ENCODE measurements at regions not wholly inside any gene's neighbourhood (a gene's known extent, or its start where the extent isn't known, plus 50 kb on each side); places are given as distances from the start of the nearest gene placed in this dataset.

DNA sequence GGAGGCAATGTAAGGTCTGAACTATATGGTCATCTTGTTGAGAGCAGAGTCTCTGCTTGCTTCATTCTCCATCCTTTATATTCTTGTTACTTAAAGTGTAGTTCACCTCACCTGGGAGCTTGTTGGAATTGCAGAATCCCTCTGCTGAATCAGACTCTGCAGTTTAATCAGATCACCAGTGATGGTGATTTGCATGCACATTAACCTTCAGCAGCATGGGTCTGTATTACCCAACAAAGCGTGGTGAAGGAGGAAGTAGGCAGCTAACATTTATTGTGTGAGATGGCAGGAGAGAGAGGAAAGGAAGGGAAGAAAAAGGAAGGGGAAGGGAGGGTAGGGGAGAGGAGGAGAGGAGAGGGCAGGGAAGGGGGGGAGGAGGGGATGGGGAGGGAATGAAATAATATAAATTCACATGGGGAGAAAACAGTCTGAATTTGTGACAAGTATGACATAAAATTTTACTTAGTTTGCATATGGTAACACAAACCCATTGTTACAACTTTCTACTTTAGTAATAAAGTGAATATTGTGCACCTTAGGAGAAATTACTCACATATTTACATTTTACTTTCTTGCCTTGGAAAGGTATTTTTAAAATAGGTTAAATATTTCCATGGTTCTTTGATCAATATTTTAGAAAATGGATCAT lies 740.7 kb downstream of the DHX35 start:
- H3K4me3 ChIP-seq (ENCODE audit: low read length): no peak overlapping the region
- BruUV-seq (replicated peaks): no TSS peak
- no peak overlapping the region for H3K27ac ChIP-seq (ENCODE audit: low read length)
- POLR2A ChIA-PET (ENCODE audit: unreplicated experiment): no interaction called here
- H3F3A ChIP-seq (ENCODE audit: low read length, unreplicated experiment): no peaks in the 10 kb centered on the region
- no peak for ATAC-seq
- no peaks in the 10 kb centered on the region for H3K79me2 ChIP-seq (ENCODE audit: low read length)
- no peak overlapping the region for H3K9ac ChIP-seq (ENCODE audit: low read length)
- intact Hi-C loops (cut with micrococcal nuclease): no loop called here
- no peak for DNase-seq
- CTCF ChIA-PET: no interaction called here
- no peak overlapping the region for H2AFZ ChIP-seq (ENCODE audit: low read length)
- H3K27me3 ChIP-seq (ENCODE audit: low read length): no peaks in the 10 kb centered on the region
- no peaks in the 10 kb centered on the region for H3K9me2 ChIP-seq (replicated peaks; ENCODE audit: low read length)
- H3K4me1 ChIP-seq (ENCODE audit: insufficient read depth, low read length): no peaks in the 10 kb centered on the region
- no peaks in the 10 kb centered on the region for H3K36me3 ChIP-seq (ENCODE audit: low read depth, low read length)
- H3K4me2 ChIP-seq (ENCODE audit: low read length): no peak overlapping the region
- H3K9me3 ChIP-seq (ENCODE audit: low read length): peaks cover 10% of the 10 kb centered on the region; the same call in 1 of the 2 replicates
- TF ChIP-seq EZH2 (IDR thresholded peaks at IDR 0.05; ENCODE audit: low read length, unreplicated experiment) (no peak), EZH2phosphoT487 (IDR thresholded peaks at IDR 0.05; ENCODE audit: borderline replicate concordance, low read length) (no peak)
- TF ChIP-seq, protein P1, sequence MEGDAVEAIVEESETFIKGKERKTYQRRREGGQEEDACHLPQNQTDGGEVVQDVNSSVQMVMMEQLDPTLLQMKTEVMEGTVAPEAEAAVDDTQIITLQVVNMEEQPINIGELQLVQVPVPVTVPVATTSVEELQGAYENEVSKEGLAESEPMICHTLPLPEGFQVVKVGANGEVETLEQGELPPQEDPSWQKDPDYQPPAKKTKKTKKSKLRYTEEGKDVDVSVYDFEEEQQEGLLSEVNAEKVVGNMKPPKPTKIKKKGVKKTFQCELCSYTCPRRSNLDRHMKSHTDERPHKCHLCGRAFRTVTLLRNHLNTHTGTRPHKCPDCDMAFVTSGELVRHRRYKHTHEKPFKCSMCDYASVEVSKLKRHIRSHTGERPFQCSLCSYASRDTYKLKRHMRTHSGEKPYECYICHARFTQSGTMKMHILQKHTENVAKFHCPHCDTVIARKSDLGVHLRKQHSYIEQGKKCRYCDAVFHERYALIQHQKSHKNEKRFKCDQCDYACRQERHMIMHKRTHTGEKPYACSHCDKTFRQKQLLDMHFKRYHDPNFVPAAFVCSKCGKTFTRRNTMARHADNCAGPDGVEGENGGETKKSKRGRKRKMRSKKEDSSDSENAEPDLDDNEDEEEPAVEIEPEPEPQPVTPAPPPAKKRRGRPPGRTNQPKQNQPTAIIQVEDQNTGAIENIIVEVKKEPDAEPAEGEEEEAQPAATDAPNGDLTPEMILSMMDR (conservative IDR thresholded peaks at IDR 0.05; ENCODE audit: low read depth, low read length): no peak
- no peaks in the 10 kb centered on the region for H4K20me1 ChIP-seq (ENCODE audit: low read length)

DNA sequence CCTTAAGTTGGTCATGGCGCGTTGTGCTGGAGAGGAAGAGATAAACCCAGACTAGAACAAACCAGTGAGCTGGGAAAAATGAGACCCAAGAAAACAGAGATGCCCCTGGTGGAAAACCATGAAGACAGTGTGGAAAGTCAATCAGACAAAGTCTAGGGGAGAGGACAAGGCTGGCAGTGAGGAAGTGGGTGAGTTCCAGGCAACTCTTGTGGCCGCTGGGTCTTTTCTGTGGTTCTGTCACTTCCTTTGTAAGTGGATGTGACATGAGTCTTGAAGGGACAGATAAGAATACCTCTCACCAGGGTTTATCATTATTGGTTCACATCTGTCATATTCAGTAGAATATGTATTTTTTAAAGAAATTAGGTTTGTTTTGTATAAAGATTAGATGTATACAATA lies 738.4 kb downstream of the DHX35 start:
- no peak overlapping the region for H2AFZ ChIP-seq (ENCODE audit: low read length)
- DNase-seq (no peak), ATAC-seq (no peak)
- CTCF ChIA-PET: no interaction called here
- no peaks in the 10 kb centered on the region for H3K27me3 ChIP-seq (ENCODE audit: low read length)
- H3K79me2 ChIP-seq (ENCODE audit: low read length): no peaks in the 10 kb centered on the region
- H4K20me1 ChIP-seq (ENCODE audit: low read length): no peaks in the 10 kb centered on the region
- no peak for TF ChIP-seq EZH2phosphoT487 (IDR thresholded peaks at IDR 0.05; ENCODE audit: borderline replicate concordance, low read length)
- TF ChIP-seq, protein P1 (conservative IDR thresholded peaks at IDR 0.05; ENCODE audit: low read depth, low read length): no peak
- no peak for TF ChIP-seq EZH2 (IDR thresholded peaks at IDR 0.05; ENCODE audit: low read length, unreplicated experiment)
- H3K36me3 ChIP-seq (ENCODE audit: low read depth, low read length): no peaks in the 10 kb centered on the region
- no peak overlapping the region for H3K4me2 ChIP-seq (ENCODE audit: low read length)
- H3K9me3 ChIP-seq (ENCODE audit: low read length): peaks cover 10% of the 10 kb centered on the region; the same call in 1 of the 2 replicates
- BruUV-seq (replicated peaks): no TSS peak
- POLR2A ChIA-PET (ENCODE audit: unreplicated experiment): no interaction called here
- no peaks in the 10 kb centered on the region for H3F3A ChIP-seq (ENCODE audit: low read length, unreplicated experiment)
- H3K27ac ChIP-seq (ENCODE audit: low read length): no peak overlapping the region
- H3K4me3 ChIP-seq (ENCODE audit: low read length): no peak overlapping the region
- no peaks in the 10 kb centered on the region for H3K4me1 ChIP-seq (ENCODE audit: insufficient read depth, low read length)
- no peak overlapping the region for H3K9ac ChIP-seq (ENCODE audit: low read length)
- no peaks in the 10 kb centered on the region for H3K9me2 ChIP-seq (replicated peaks; ENCODE audit: low read length)
- intact Hi-C loops (cut with micrococcal nuclease): no loop called here

- no peaks in the 10 kb centered on the region for H3K79me2 ChIP-seq (ENCODE audit: low read length)
- BruUV-seq (replicated peaks): no TSS peak
- H4K20me1 ChIP-seq (ENCODE audit: low read length): no peaks in the 10 kb centered on the region
- intact Hi-C loops (cut with micrococcal nuclease): no loop called here
- POLR2A ChIA-PET (ENCODE audit: unreplicated experiment): no interaction called here
- ATAC-seq (no peak), DNase-seq (no peak)
- H3K4me1 ChIP-seq (ENCODE audit: insufficient read depth, low read length): no peaks in the 10 kb centered on the region
- H3K4me3 ChIP-seq (ENCODE audit: low read length): no peak overlapping the region
- no peak overlapping the region for H2AFZ ChIP-seq (ENCODE audit: low read length)
- no peaks in the 10 kb centered on the region for H3K36me3 ChIP-seq (ENCODE audit: low read depth, low read length)
- H3K27me3 ChIP-seq (ENCODE audit: low read length): no peaks in the 10 kb centered on the region
- no peaks in the 10 kb centered on the region for H3F3A ChIP-seq (ENCODE audit: low read length, unreplicated experiment)
- H3K27ac ChIP-seq (ENCODE audit: low read length): no peak overlapping the region
- no peaks in the 10 kb centered on the region for H3K9me2 ChIP-seq (replicated peaks; ENCODE audit: low read length)
- no peak overlapping the region for H3K4me2 ChIP-seq (ENCODE audit: low read length)
- no peak for TF ChIP-seq EZH2 (IDR thresholded peaks at IDR 0.05; ENCODE audit: low read length, unreplicated experiment)
- TF ChIP-seq EZH2phosphoT487 (IDR thresholded peaks at IDR 0.05; ENCODE audit: borderline replicate concordance, low read length): no peak
- TF ChIP-seq, protein P1 (conservative IDR thresholded peaks at IDR 0.05; ENCODE audit: low read depth, low read length): no peak
- H3K9me3 ChIP-seq (ENCODE audit: low read length): peaks cover 10% of the 10 kb centered on the region; the same call in 1 of the 2 replicates
- H3K9ac ChIP-seq (ENCODE audit: low read length): no peak overlapping the region
- CTCF ChIA-PET: no interaction called here
These were observed 737.1 kb downstream of the DHX35 start for GRCh38 chr20:39699166-39699725.
